Endothelial cell of umbilical vein (primary cell): ENCODE measurements at regions not wholly inside any gene's neighbourhood (a gene's known extent, or its start where the extent isn't known, plus 50 kb on each side); places are given as distances from the start of the nearest gene placed in this dataset.

Experiments used
- BruUV-seq: library from RNA; stranded (reverse); fragments of 400-500 nt; replicated peaks from 2 replicates; lab custom pipeline; 2021; lab: Mats Ljungman, UMichigan
- CTCF ChIA-PET: fragments of 300-600, 350-600 bp; sonication (Branson Sonifier 250); formaldehyde crosslinking; loops from one replicate; lab custom pipeline; 2021; ENCODE audit warnings: antibody characterized with exemption, inconsistent platforms; lab: Charles Lee
- POLR2A ChIA-PET: fragments of 300-600, 350-600 bp; sonication (Branson Sonifier 250); formaldehyde crosslinking; loops from one replicate; lab custom pipeline; 2021; ENCODE audit warnings: antibody characterized with exemption, inconsistent platforms; lab: Charles Lee
- DNase-seq: peaks from one replicate; pipeline ENCODE4 v3.0.0-alpha.2; 2011; ENCODE audit warnings: low read depth, low spot score
- FAIRE-seq: peaks from 2 replicates; lab custom pipeline; 2011; peaks lifted over from hg19 to GRCh38; lab: Jason Lieb, UNC
- H2AFZ ChIP-seq: 2 replicates; pipeline ENCODE4 v1.6.0; 2012; ENCODE audit warnings: low read depth, low read length, control low read depth, inconsistent platforms
- H3K27ac ChIP-seq: 2 replicates; pipeline ENCODE4 v1.5.1; 2011; ENCODE audit warnings: low read depth, mild to moderate bottlenecking, control low read depth, low read length, moderate library complexity; ENCODE audit not compliant: insufficient read depth
- H3K27me3 ChIP-seq, 2 experiments: 2 replicates each; pipeline versions ENCODE4 v1.6.0 to v1.6.1; 2011; ENCODE audit warnings: low read length in 2 of 2, mixed read lengths in 1 of 2; ENCODE audit not compliant: control insufficient read depth in 2 of 2, insufficient read depth in 2 of 2
- H3K36me3 ChIP-seq, 2 experiments: 2 replicates in 1 of 2; 3 replicates in 1 of 2; pipeline ENCODE4 v1.5.1; 2011; ENCODE audit warnings: low read length in 2 of 2, mild to moderate bottlenecking in 1 of 2, moderate library complexity in 1 of 2; ENCODE audit not compliant: control insufficient read depth in 2 of 2, insufficient read depth in 2 of 2; ENCODE audit errors: extremely low read depth in 1 of 2
- H3K4me1 ChIP-seq: 3 replicates; pipeline ENCODE4 v1.5.1; 2011; ENCODE audit warnings: mild to moderate bottlenecking, low read length; ENCODE audit not compliant: control insufficient read depth, insufficient read depth; ENCODE audit errors: extremely low read depth
- H3K4me2 ChIP-seq: 2 replicates; pipeline ENCODE4 v1.6.1; 2011; ENCODE audit warnings: low read length, control low read depth, mixed read lengths; ENCODE audit not compliant: insufficient read depth
- H3K4me3 ChIP-seq, 3 experiments: fragments of 200-600 bp in 1 of 3; sonication (generic), shearing (Covaris generic) in 1 of 3; replicated peaks in 1 of 3; 2 replicates each; pipeline ENCODE4 v1.5.1; 2011 to 2016; ENCODE audit warnings: control low read depth in 3 of 3, low read length in 3 of 3, mild to moderate bottlenecking in 2 of 3, inconsistent platforms in 1 of 3, low read depth in 1 of 3, moderate library complexity in 1 of 3; ENCODE audit not compliant: insufficient read depth in 1 of 3
- H3K79me2 ChIP-seq: 2 replicates; pipeline ENCODE4 v1.6.0; 2012; ENCODE audit warnings: low read length, inconsistent platforms; ENCODE audit not compliant: control insufficient read depth, insufficient read depth
- H3K9ac ChIP-seq: replicated peaks from 2 replicates; pipeline ENCODE3; 2011; ENCODE audit warnings: low read length, control low read depth; ENCODE audit not compliant: insufficient read depth; ENCODE audit errors: extremely low read depth
- H3K9me1 ChIP-seq: replicated peaks from 3 replicates; pipeline ENCODE4 v1.6.0; 2011; ENCODE audit warnings: mild to moderate bottlenecking, low read length; ENCODE audit not compliant: control insufficient read depth, insufficient read depth; ENCODE audit errors: extremely low read depth
- H3K9me3 ChIP-seq: replicated peaks from 2 replicates; pipeline ENCODE4 v1.5.1; 2012; ENCODE audit warnings: low read length, inconsistent platforms; ENCODE audit not compliant: control insufficient read depth, insufficient read depth
- H4K20me1 ChIP-seq: replicated peaks from 2 replicates; pipeline ENCODE3; 2011; ENCODE audit warnings: mild to moderate bottlenecking, low read length; ENCODE audit not compliant: control insufficient read depth, insufficient read depth; ENCODE audit errors: extremely low read depth
- EZH2 ChIP-seq: IDR thresholded peaks from 2 replicates; pipeline ENCODE4 v1.6.1; 2012; ENCODE audit warnings: borderline replicate concordance, low read depth, mild to moderate bottlenecking, moderate library complexity, low read length, inconsistent platforms; ENCODE audit not compliant: severe bottlenecking
- FOS ChIP-seq: IDR thresholded peaks from 2 replicates; pipeline ENCODE4 v1.6.1; 2011; ENCODE audit warnings: mild to moderate bottlenecking, low read length, moderate library complexity, borderline replicate concordance; ENCODE audit not compliant: insufficient read depth
- GATA2 ChIP-seq: IDR thresholded peaks from 2 replicates; pipeline ENCODE4 v1.7.0; 2011; ENCODE audit warnings: low read depth, mild to moderate bottlenecking, moderate library complexity, mixed read lengths, low read length; ENCODE audit not compliant: insufficient read length, insufficient read depth
- JUN ChIP-seq: IDR thresholded peaks from 2 replicates; pipeline ENCODE4 v1.6.1; 2011; ENCODE audit warnings: borderline replicate concordance, low read depth; ENCODE audit not compliant: insufficient read length, insufficient read depth
- MYC ChIP-seq: IDR thresholded peaks from one replicate; pipeline ENCODE4 v1.6.1; 2011; ENCODE audit warnings: mild to moderate bottlenecking, low read depth, low read length
- POLR2A ChIP-seq: IDR thresholded peaks from 2 replicates; pipeline ENCODE4 v1.6.1; 2012; ENCODE audit warnings: low read depth, mild to moderate bottlenecking, control low read depth, low read length
- POLR2AphosphoS5 ChIP-seq: IDR thresholded peaks from 2 replicates; pipeline ENCODE4 v1.6.1; 2012; ENCODE audit warnings: low read depth, mild to moderate bottlenecking, control low read depth, low read length, moderate library complexity; ENCODE audit not compliant: insufficient read depth
- dilution Hi-C: fragments of 300-500 bp; cut with MboI; formaldehyde crosslinking; loops from one replicate; pipeline ENCODE4 v1.15.0; 2019; ENCODE audit warnings: low sequenced_read_pairs; ENCODE audit not compliant: extremely low pct_ligation_motif_present
- intact Hi-C: fragments of 100-400 bp; cut with micrococcal nuclease; formaldehyde crosslinking; loops from one replicate; pipeline ENCODE4 v1.10.0; 2022
- TF ChIP-seq, protein P1 (sequence below): IDR thresholded peaks from 2 replicates; pipeline ENCODE4 v1.6.1; 2011; ENCODE audit not compliant: insufficient read depth, insufficient read length
- TF ChIP-seq, protein P2 (sequence below), 2 donors: IDR thresholded peaks; 1 replicate in 1 of 2; 2 replicates in 1 of 2; pipeline ENCODE4 v1.5.1; 2011; ENCODE audit warnings: low read length in 2 of 2, mild to moderate bottlenecking in 2 of 2, moderate library complexity in 2 of 2, control low read depth in 1 of 2, inconsistent platforms in 1 of 2, low read depth in 1 of 2; ENCODE audit not compliant: insufficient read depth in 1 of 2; ENCODE audit errors: extremely low read depth in 1 of 2

- Histone ChIP-seq H3K79me2 (no peaks in the 10 kb centered on the region), H3K9me1 (no peaks in the 10 kb centered on the region), H3K9me3 (no peaks in the 10 kb centered on the region), H3K4me1 (no peaks in the 10 kb centered on the region), H3K4me3 (no peak overlapping the region), H3K4me2 (no peak overlapping the region), H2AFZ (no peak overlapping the region), H4K20me1 (no peaks in the 10 kb centered on the region), H3K9ac (no peak overlapping the region), H3K36me3 (no peaks in the 10 kb centered on the region), H3K27ac (no peak overlapping the region), H3K27me3 (no peaks in the 10 kb centered on the region)
- intact Hi-C loops (no loop called here), dilution Hi-C loops (no loop called here)
- FAIRE-seq = no peak
- no peak for DNase-seq
- CTCF ChIA-PET = interaction anchor here (1.2 kb wide), 1 partner anchor 1400 kb away, joined by 3 read pairs; no protein-coding TSS in a partner anchor
- no TSS peak for BruUV-seq
- no peak for TF ChIP-seq MYC
- TF ChIP-seq FOS = no peak
- TF ChIP-seq, protein P1, sequence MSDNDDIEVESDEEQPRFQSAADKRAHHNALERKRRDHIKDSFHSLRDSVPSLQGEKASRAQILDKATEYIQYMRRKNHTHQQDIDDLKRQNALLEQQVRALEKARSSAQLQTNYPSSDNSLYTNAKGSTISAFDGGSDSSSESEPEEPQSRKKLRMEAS = no peak
- TF ChIP-seq JUN = no peak
- no peak for TF ChIP-seq EZH2
- no peak for TF ChIP-seq POLR2AphosphoS5
- no peak for TF ChIP-seq GATA2
- TF ChIP-seq, protein P2, sequence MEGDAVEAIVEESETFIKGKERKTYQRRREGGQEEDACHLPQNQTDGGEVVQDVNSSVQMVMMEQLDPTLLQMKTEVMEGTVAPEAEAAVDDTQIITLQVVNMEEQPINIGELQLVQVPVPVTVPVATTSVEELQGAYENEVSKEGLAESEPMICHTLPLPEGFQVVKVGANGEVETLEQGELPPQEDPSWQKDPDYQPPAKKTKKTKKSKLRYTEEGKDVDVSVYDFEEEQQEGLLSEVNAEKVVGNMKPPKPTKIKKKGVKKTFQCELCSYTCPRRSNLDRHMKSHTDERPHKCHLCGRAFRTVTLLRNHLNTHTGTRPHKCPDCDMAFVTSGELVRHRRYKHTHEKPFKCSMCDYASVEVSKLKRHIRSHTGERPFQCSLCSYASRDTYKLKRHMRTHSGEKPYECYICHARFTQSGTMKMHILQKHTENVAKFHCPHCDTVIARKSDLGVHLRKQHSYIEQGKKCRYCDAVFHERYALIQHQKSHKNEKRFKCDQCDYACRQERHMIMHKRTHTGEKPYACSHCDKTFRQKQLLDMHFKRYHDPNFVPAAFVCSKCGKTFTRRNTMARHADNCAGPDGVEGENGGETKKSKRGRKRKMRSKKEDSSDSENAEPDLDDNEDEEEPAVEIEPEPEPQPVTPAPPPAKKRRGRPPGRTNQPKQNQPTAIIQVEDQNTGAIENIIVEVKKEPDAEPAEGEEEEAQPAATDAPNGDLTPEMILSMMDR (IDR thresholded peaks at IDR 0.05; ENCODE audit: extremely low read depth in 1 of 2, insufficient read depth in 1 of 2, low read depth in 1 of 2, low read length in 2 of 2) = no peak
- TF ChIP-seq POLR2A = no peak
- POLR2A ChIA-PET = no interaction called here
These were observed 63.7 kb upstream of the PSMD7 start for GRCh38 chr16:74232806-74233465.
